HG02571 (cell line): ENCODE measurements at regions not wholly inside any gene's neighbourhood (a gene's known extent, or its start where the extent isn't known, plus 50 kb on each side); places are given as distances from the start of the nearest gene placed in this dataset.
"Not testable (repeated sequence)": the region's sequence is repeated elsewhere in the genome, so short reads cannot be mapped to it uniquely, and the experiment has no call there.

Experiments used
- ATAC-seq: cut with Tn5 transposase; IDR thresholded peaks from one replicate; pipeline ENCODE4 v1.9.1; 2021; ENCODE audit warnings: mild to moderate bottlenecking, moderate library complexity; ENCODE audit not compliant: unreplicated experiment

- no peak for ATAC-seq
Measured at GRCh38 chr5:101534491-101535110, 631.5 kb upstream of the ST8SIA4 start.

GRCh38 chr5:101532430-101532829 is 629.3 kb upstream of the ST8SIA4 start:
- ATAC-seq = no peak

- ATAC-seq = no peak
Measured at GRCh38 chr5:101531026-101531425, 627.9 kb upstream of the ST8SIA4 start.

- not testable (repeated sequence) for ATAC-seq
Measured at GRCh38 chr5:101529094-101529493, 626.0 kb upstream of the ST8SIA4 start.

- no peak for ATAC-seq
Measured at GRCh38 chr5:101520417-101520816, 617.3 kb upstream of the ST8SIA4 start.

GRCh38 chr5:101517795-101518194 is 614.7 kb upstream of the ST8SIA4 start:
- ATAC-seq = no peak

- ATAC-seq = no peak
Measured at GRCh38 chr5:101515721-101516120, 612.6 kb upstream of the ST8SIA4 start.

- no peak for ATAC-seq
Measured at GRCh38 chr5:101505891-101506570, 602.9 kb upstream of the ST8SIA4 start.

- no peak for ATAC-seq
Measured at GRCh38 chr5:101482931-101483330, 579.8 kb upstream of the ST8SIA4 start.

GRCh38 chr5:101473483-101473882 is 570.4 kb upstream of the ST8SIA4 start:
- ATAC-seq = no peak

GRCh38 chr5:101461455-101461854 is 558.4 kb upstream of the ST8SIA4 start:
- no peak for ATAC-seq

GRCh38 chr5:101458587-101458986 is 555.5 kb upstream of the ST8SIA4 start:
- ATAC-seq = no peak

- no peak for ATAC-seq
Measured at GRCh38 chr5:101455851-101456250, 552.8 kb upstream of the ST8SIA4 start.

- no peak for ATAC-seq
Measured at GRCh38 chr5:101455048-101455447, 552.0 kb upstream of the ST8SIA4 start.

GRCh38 chr5:101442281-101442680 is 539.2 kb upstream of the ST8SIA4 start:
- ATAC-seq = not testable (repeated sequence)

- no peak for ATAC-seq
Measured at GRCh38 chr5:101440173-101440572, 537.1 kb upstream of the ST8SIA4 start.

- ATAC-seq = no peak
Measured at GRCh38 chr5:101437351-101437750, 534.3 kb upstream of the ST8SIA4 start.

- ATAC-seq = no peak
Measured at GRCh38 chr5:101435768-101436167, 532.7 kb upstream of the ST8SIA4 start.

- ATAC-seq = no peak
Measured at GRCh38 chr5:101431201-101431600, 528.1 kb upstream of the ST8SIA4 start.

GRCh38 chr5:101430551-101430950 is 527.5 kb upstream of the ST8SIA4 start:
- ATAC-seq = no peak

- ATAC-seq = no peak
Measured at GRCh38 chr5:101429241-101429640, 526.2 kb upstream of the ST8SIA4 start.

GRCh38 chr5:101425339-101425859 is 522.3 kb upstream of the ST8SIA4 start:
- ATAC-seq = no peak
